HL-60 (cell line): ENCODE measurements at regions not wholly inside any gene's neighbourhood (a gene's known extent, or its start where the extent isn't known, plus 50 kb on each side); places are given as distances from the start of the nearest gene placed in this dataset.

ENCODE experiments used
- CTCF ChIP-seq: IDR thresholded peaks from one replicate; pipeline ENCODE4 v1.5.1; 2011; ENCODE audit warnings: low read length, control low read depth, inconsistent platforms; ENCODE audit not compliant: insufficient read depth
- GABPA ChIP-seq: IDR thresholded peaks from 2 replicates; pipeline ENCODE4 v1.6.1; 2012; ENCODE audit warnings: low read depth

- no peak for TF ChIP-seq CTCF
- TF ChIP-seq GABPA: no peak
Measured at GRCh38 chr6:138569554-138569953, 70.3 kb upstream of the NHSL1 start.
